GM12864 (cell line): ENCODE measurements at regions not wholly inside any gene's neighbourhood (a gene's known extent, or its start where the extent isn't known, plus 50 kb on each side); places are given as distances from the start of the nearest gene placed in this dataset.
"Not testable (repeated sequence)": the region's sequence is repeated elsewhere in the genome, so short reads cannot be mapped to it uniquely, and the experiment has no call there.

Source experiments
- DNase-seq: peaks from one replicate; pipeline ENCODE4 v3.0.0-alpha.2; 2011; ENCODE audit warnings: low read depth
- H3K4me3 ChIP-seq: 2 replicates; pipeline ENCODE4 v1.5.1; 2011; ENCODE audit warnings: mild to moderate bottlenecking, low read depth, low read length, control low read depth
- CTCF ChIP-seq: IDR thresholded peaks from 2 replicates; pipeline ENCODE4 v1.5.1; 2011; ENCODE audit warnings: low read depth, mild to moderate bottlenecking, moderate library complexity, low read length, control low read depth, inconsistent platforms; ENCODE audit errors: missing control alignments

DNA sequence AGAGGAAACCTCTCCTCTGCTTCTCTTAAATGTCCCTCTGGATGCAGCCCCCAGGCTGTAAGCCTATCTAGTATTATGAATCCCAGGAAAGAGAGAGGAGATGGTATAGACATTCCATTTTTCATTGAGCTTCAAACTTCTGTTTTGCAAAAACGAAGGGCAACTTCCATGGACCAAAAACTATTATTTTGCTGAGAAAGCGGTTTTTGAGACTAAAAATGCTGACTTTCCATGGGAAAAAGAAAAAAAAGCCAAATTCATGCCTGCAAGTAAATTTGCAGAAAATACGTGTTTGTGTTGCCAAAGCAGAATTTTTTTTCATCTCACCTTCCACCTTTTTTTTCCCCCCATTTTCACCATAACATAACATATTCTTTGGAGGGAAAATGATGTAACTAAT lies 272.5 kb upstream of the CELF4 start:
- TF ChIP-seq CTCF: no peak

DNA sequence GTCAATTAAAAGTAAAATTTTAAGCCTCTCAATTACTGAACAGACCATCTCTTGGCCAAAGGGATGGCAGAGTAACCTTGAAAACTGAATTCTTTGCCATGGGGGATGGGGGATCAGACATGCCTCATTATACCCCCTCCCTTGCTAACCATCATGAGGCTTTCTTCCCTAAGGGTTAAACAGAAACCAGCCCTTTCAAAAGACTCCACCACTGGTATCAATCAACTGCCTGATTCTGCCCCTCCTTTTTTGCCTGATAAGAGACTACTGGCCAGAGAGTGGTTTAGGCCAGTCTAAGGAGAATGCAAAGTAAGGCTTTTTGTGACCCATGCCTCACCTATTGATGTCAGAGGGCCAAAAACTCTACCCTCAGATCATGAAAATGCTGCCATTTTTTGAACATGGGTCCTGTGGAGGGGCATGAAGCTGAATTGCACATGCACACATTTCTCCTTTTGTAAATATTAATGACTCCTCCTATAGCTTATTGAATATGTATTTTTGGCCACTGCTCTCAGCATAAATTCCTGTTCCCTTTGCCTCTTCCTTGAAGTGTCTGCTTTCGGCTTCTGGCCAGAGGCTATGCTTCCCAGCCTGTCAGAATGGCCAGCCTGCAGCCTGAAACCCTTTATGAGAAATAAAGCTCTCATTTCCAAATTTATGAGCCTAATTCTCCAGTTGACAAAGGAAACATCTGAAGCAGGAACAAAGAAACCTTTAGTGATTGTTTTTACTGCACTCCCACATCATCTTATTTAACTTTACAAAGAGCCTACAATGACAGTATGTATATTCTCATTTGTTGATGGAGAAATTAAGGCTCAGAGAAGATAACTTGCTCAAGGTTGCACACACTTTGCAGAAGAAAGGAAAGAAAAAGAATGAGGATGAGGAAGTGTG lies 270.7 kb upstream of the CELF4 start:
- no peak for TF ChIP-seq CTCF
- no peak for DNase-seq
- no peak overlapping the region for H3K4me3 ChIP-seq

More for the DNA sequence above, 272.5 kb upstream of the CELF4 start:
- DNase-seq: no peak
- no peak overlapping the region for H3K4me3 ChIP-seq

DNA sequence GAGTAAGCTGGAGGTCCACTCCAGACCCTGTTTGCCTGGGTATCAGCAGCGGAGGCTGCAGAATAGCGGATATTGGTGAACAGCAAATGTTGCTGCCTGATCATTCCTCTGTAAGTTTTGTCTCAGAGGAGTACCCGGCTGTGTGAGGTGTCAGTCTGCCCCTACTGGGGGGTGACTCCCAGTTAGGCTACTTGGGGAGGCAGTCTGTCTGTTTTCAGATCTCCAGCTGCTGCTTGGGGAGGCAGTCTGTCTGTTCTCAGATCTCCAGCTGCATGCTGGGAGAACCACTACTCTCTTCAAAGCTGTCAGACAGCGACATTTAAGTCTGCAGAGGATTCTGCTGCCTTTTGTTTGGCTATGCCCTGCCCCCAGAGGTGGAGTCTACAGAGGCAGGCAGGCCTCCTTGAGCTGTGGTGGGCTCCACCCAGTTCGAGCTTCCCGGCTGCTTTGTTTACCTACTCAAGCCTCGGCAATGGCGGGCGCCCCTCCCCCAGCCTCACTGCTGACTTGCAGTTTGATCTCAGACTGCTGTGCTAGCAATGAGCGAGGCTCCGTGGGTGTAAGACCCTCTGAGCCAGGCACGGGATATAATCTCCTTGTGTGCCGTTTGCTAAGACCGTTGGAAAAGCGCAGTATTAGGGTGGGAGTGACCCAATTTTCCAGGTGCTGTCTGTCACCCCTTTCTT lies 266.6 kb upstream of the CELF4 start:
- H3K4me3 ChIP-seq, DNase-seq: not testable (repeated sequence)

GRCh38 chr18:37812961-37813360 lies 247.4 kb upstream of the CELF4 start:
- no peak overlapping the region for H3K4me3 ChIP-seq
- no peak for TF ChIP-seq CTCF
- no peak for DNase-seq

- H3K4me3 ChIP-seq: no peak overlapping the region
- no peak for DNase-seq
- TF ChIP-seq CTCF: no peak
These were observed 240.3 kb upstream of the CELF4 start for GRCh38 chr18:37805773-37806404.

DNA sequence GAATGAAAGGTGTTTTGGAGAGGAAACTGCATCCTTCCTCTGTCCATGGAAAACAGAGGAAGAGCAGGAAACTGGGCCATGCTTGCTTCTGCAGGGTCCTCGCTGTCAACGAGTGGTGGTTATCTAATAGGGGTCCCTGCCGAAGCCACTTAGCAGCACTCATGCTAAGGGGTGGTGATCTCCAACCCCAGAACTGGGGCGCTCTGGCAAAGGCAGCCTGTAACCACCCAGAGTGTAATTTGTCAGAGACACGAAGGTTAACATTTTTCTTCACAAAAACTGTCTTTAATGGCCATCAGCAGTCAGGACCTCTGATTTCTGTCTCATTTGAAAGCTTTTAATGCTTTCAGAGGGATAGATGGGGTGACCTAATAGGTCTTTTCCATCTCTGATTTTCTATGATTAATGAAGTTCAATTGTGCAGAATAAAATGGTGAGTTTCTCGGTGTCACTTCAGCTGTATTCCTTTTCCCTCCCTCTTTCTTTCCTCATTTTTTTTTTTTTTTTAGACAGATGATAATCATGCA lies 231.3 kb upstream of the CELF4 start:
- no peak overlapping the region for H3K4me3 ChIP-seq
- no peak for DNase-seq
- no peak for TF ChIP-seq CTCF

GRCh38 chr18:37787452-37787851 lies 221.9 kb upstream of the CELF4 start:
- H3K4me3 ChIP-seq: no peak overlapping the region
- TF ChIP-seq CTCF: no peak
- DNase-seq: no peak
